Mucosa of descending colon (tissue), 3 donors: ENCODE measurements at regions not wholly inside any gene's neighbourhood (a gene's known extent, or its start where the extent isn't known, plus 50 kb on each side); places are given as distances from the start of the nearest gene placed in this dataset.
"Not testable (repeated sequence)": the region's sequence is repeated elsewhere in the genome, so short reads cannot be mapped to it uniquely, and the experiment has no call there.

Experiments
- ATAC-seq: fragments of 200-7000 bp; cut with Tn5 transposase; one replicate; pipeline ENCODE4 v1.9.1; 2020; ENCODE audit warnings: mild to moderate bottlenecking, moderate library complexity
- DNase-seq, 3 donors: peaks; one replicate each; pipeline ENCODE4 v3.0.0-alpha.2; 2020
- H3K36me3 ChIP-seq: fragments of 200-600 bp; one replicate; pipeline ENCODE4 v1.8.0; 2021; ENCODE audit warnings: low read depth, mild to moderate bottlenecking
- H3K4me1 ChIP-seq: fragments of 200-600 bp; one replicate; pipeline ENCODE4 v1.8.0; 2021; ENCODE audit warnings: low read depth, mild to moderate bottlenecking
- H3K4me3 ChIP-seq: fragments of 200-600 bp; one replicate; pipeline ENCODE4 v1.8.0; 2021; ENCODE audit warnings: mild to moderate bottlenecking
- H3K9me3 ChIP-seq: fragments of 200-600 bp; one replicate; pipeline ENCODE4 v1.8.0; 2021; ENCODE audit warnings: mild to moderate bottlenecking
- intact Hi-C, 2 donors: fragments of 100-400 bp; cut with DNase I in 1 of 2; cut with micrococcal nuclease in 1 of 2; formaldehyde crosslinking; loops; one replicate each; pipeline versions ENCODE4 v1.11.0 to v1.11.1; 2022; cut with DNase I, micrococcal nuclease
- TF ChIP-seq, protein P1 (sequence below): fragments of 200-600 bp; IDR thresholded peaks from one replicate; pipeline ENCODE4 v1.8.0; 2022; ENCODE audit warnings: antibody characterized with exemption, mild to moderate bottlenecking
- donor health status: DM: no; HTN: no; CAD: no; lungs with moderate emphysema.
- donor health status: DM: no; HTN: no; CAD: no.
- donor health status: DM: no; HTN: yes; CAD: no.

- no peak overlapping the region for H3K4me3 ChIP-seq
- no peaks in the 10 kb centered on the region for H3K9me3 ChIP-seq
- intact Hi-C loops: no loop called here
- no peaks in the 10 kb centered on the region for H3K36me3 ChIP-seq
- no peak for ATAC-seq
- H3K4me1 ChIP-seq: no peaks in the 10 kb centered on the region
- no peak for DNase-seq
- TF ChIP-seq, protein P1, sequence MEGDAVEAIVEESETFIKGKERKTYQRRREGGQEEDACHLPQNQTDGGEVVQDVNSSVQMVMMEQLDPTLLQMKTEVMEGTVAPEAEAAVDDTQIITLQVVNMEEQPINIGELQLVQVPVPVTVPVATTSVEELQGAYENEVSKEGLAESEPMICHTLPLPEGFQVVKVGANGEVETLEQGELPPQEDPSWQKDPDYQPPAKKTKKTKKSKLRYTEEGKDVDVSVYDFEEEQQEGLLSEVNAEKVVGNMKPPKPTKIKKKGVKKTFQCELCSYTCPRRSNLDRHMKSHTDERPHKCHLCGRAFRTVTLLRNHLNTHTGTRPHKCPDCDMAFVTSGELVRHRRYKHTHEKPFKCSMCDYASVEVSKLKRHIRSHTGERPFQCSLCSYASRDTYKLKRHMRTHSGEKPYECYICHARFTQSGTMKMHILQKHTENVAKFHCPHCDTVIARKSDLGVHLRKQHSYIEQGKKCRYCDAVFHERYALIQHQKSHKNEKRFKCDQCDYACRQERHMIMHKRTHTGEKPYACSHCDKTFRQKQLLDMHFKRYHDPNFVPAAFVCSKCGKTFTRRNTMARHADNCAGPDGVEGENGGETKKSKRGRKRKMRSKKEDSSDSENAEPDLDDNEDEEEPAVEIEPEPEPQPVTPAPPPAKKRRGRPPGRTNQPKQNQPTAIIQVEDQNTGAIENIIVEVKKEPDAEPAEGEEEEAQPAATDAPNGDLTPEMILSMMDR: no peak
Observed at GRCh38 chr7:155935726-155936125, 123.5 kb upstream of the SHH start.

DNA sequence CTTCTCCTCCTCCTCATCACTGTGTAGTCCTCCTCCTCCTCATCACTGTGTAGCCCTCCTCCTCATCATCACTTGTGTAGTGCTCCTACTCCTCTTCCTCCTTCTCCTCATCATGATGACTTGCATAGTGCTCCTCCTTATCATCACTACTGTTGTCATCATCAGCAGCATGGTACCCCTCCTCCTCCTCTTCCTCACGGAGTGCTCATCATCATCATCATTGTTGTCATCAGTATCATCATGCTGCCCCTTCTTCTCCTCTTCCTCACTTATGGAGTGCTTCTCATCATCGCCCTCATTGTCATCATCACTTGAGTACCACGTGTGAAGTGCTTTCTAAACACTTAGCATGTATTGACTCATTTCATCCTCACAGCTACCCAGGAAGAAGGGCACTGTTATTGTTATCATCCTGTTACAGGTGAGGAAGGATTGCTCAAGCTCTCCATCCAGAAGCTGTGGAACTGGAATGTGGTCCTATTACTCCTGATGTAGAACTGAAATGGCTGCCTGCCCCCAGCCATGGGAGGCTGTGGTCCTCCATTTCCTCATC, 122.8 kb upstream of the SHH start:
- intact Hi-C loops: no loop called here
- DNase-seq (no peak), ATAC-seq (no peak)
- Histone ChIP-seq H3K36me3 (no peaks in the 10 kb centered on the region), H3K9me3 (no peaks in the 10 kb centered on the region), H3K4me1 (no peaks in the 10 kb centered on the region), H3K4me3 (no peak overlapping the region)
- TF ChIP-seq, protein P1: no peak

DNA sequence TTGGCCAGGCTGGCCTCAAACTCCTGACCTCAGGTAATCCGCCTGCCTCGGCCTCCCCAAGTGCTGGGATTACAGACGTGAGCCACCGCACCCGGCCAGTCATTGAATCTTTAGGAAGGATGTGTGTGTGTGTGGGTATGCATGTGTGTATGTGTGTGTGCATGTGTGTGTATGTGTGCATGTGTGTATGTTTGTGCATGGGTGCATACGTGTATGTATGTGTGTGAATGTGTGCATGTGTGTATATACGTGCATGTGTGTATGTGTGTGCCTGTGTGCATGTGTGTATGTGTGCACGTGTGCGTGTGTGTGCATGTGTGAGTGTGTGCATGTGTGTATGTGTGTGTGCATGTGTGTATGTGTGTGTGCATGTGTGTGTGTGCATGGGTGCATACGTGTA, 120.1 kb upstream of the SHH start:
- ATAC-seq, DNase-seq, H3K4me1 ChIP-seq, H3K36me3 ChIP-seq, intact Hi-C loops, H3K9me3 ChIP-seq, H3K4me3 ChIP-seq: not testable (repeated sequence)

DNA sequence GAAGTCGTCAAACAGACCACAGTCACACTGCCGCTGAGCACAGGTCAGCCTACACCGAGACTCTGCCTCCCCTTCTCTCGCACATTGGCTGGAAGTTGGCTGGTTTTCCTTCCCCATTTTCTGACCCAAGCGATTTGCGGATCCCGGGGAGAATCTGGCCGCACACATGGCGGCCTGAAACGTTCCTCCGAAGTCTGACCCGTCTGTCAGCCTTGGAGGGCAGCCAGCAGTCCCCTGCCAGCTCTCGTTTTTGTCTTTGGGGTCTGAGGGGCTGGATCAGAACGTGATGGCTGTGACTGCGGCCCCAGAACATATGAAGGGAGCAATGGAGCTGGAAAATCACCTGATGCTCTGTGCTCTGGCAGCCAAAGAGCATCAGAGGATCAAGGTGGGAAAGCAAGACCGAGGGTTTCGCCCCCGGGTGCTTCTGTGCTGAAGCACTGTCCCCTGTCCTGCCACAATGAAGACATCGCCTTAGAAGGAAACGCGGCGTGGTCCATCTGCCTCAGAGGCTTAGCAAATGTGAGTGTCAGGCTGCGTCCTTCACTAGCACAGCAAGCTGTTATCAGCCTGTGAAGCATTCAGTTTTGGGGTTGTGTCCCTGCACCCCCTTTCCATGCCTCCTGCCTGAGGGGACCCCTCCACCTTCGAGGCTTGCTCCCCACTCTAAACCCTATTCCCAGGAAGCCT, 119.3 kb upstream of the SHH start:
- Histone ChIP-seq H3K4me1 (no peaks in the 10 kb centered on the region), H3K36me3 (no peaks in the 10 kb centered on the region), H3K4me3 (no peak overlapping the region), H3K9me3 (no peaks in the 10 kb centered on the region)
- DNase-seq (no peak), ATAC-seq (no peak)
- TF ChIP-seq, protein P1: no peak
- intact Hi-C loops: no loop called here

GRCh38 chr7:155930527-155930926, 118.3 kb upstream of the SHH start:
- intact Hi-C loops: no loop called here
- Histone ChIP-seq H3K9me3 (no peaks in the 10 kb centered on the region), H3K4me3 (no peak overlapping the region), H3K4me1 (no peaks in the 10 kb centered on the region), H3K36me3 (no peaks in the 10 kb centered on the region)
- no peak for ATAC-seq
- TF ChIP-seq, protein P1: no peak
- DNase-seq: no peak

DNA sequence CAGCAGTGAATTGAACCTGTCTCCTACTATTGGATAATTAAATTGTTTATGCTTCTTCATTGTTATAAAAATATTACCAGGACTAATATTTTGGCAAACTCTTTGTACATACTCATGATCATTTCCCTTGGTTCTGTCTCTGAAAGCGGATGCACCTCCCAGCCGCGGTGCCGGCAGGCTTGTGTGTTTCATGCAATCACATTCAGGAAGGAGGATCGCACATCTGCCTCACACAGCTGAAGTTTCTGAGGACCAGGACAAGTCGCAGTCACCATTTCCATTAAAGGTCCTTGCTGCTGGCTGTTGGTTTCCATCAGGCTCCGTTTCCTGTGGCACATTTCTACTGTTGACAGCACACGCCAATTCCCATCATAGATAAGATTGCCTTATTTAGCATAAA, 117.8 kb upstream of the SHH start:
- H3K4me3 ChIP-seq: no peak overlapping the region
- TF ChIP-seq, protein P1: no peak
- ATAC-seq (no peak), DNase-seq (no peak)
- no peaks in the 10 kb centered on the region for H3K36me3 ChIP-seq
- intact Hi-C loops: no loop called here
- no peaks in the 10 kb centered on the region for H3K9me3 ChIP-seq
- no peaks in the 10 kb centered on the region for H3K4me1 ChIP-seq
